Activated CD8-positive, alpha-beta T cell treated with anti-CD3 and anti-CD28 coated beads for 36 hours (primary cell): ENCODE measurements at regions not wholly inside any gene's neighbourhood (a gene's known extent, or its start where the extent isn't known, plus 50 kb on each side); places are given as distances from the start of the nearest gene placed in this dataset.

Source experiments
- ATAC-seq: fragments of 200-7000 bp; cut with Tn5 transposase; one replicate; pipeline ENCODE4 v1.10.0; 2021; ENCODE audit warnings: mild to moderate bottlenecking, moderate library complexity
- CTCF ChIA-PET: fragments of 350-600 bp; sonication (Branson Sonifier 250); formaldehyde crosslinking; loops from one replicate; lab custom pipeline; 2021; ENCODE audit warnings: antibody characterized with exemption; lab: Charles Lee
- POLR2A ChIA-PET: fragments of 350-600 bp; sonication (Branson Sonifier 250); formaldehyde crosslinking; loops from one replicate; lab custom pipeline; 2021; ENCODE audit warnings: antibody characterized with exemption; lab: Charles Lee
- DNase-seq: peaks from one replicate; pipeline ENCODE4 v3.0.0-alpha.2; 2020
- H3K27ac Mint-ChIP-seq: one replicate; pipeline ENCODE4 v1.8.0; 2021; ENCODE audit warnings: mild to moderate bottlenecking, mixed read lengths
- H3K27me3 Mint-ChIP-seq: one replicate; pipeline ENCODE4 v1.8.0; 2021; ENCODE audit warnings: mixed read lengths
- H3K36me3 Mint-ChIP-seq: one replicate; pipeline ENCODE4 v1.8.0; 2021; ENCODE audit warnings: low read depth, mixed read lengths
- H3K4me1 Mint-ChIP-seq: one replicate; pipeline ENCODE4 v1.8.0; 2021; ENCODE audit warnings: low read depth, mixed read lengths
- H3K4me3 Mint-ChIP-seq: one replicate; pipeline ENCODE4 v1.8.0; 2021; ENCODE audit warnings: mild to moderate bottlenecking, moderate library complexity, mixed read lengths
- H3K9me3 Mint-ChIP-seq: one replicate; pipeline ENCODE4 v1.8.0; 2021; ENCODE audit warnings: mixed read lengths
- intact Hi-C: fragments of 100-400 bp; cut with micrococcal nuclease; formaldehyde crosslinking; loops from one replicate; pipeline ENCODE4 v1.10.0; 2022
- TF ChIP-seq, protein P1 (sequence below): fragments of 200-600 bp; IDR thresholded peaks from one replicate; pipeline ENCODE4 v1.8.0; 2022; ENCODE audit warnings: antibody characterized with exemption, mild to moderate bottlenecking

DNA sequence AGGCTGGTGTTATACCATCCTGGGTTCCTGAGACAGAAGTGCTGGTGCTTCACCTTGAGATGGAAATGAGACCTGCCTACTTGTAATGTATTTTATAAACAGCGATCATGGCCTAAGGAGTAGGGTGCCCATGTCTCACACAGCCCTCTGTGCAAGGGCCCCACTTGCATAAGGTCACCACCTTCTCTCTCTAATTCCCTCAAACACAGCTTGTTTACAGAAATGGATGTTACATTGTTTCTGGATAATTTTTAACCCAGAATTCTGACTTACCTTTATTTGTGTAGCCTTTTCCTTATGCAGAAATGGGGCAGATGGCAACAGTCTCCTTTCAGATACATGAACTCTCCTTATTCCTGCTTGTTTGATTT, 95.1 kb upstream of the UMPS start:
- ChIA-PET CTCF (no interaction called here), POLR2A (no interaction called here)
- Mint-ChIP-seq H3K9me3 (peaks cover 2% of the 10 kb centered on the region), H3K27me3 (peaks cover 21% of the 10 kb centered on the region), H3K27ac (no peak overlapping the region), H3K36me3 (no peaks in the 10 kb centered on the region), H3K4me3 (no peak overlapping the region), H3K4me1 (peaks cover 23% of the 10 kb centered on the region)
- TF ChIP-seq, protein P1, sequence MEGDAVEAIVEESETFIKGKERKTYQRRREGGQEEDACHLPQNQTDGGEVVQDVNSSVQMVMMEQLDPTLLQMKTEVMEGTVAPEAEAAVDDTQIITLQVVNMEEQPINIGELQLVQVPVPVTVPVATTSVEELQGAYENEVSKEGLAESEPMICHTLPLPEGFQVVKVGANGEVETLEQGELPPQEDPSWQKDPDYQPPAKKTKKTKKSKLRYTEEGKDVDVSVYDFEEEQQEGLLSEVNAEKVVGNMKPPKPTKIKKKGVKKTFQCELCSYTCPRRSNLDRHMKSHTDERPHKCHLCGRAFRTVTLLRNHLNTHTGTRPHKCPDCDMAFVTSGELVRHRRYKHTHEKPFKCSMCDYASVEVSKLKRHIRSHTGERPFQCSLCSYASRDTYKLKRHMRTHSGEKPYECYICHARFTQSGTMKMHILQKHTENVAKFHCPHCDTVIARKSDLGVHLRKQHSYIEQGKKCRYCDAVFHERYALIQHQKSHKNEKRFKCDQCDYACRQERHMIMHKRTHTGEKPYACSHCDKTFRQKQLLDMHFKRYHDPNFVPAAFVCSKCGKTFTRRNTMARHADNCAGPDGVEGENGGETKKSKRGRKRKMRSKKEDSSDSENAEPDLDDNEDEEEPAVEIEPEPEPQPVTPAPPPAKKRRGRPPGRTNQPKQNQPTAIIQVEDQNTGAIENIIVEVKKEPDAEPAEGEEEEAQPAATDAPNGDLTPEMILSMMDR, result no peak
- ATAC-seq (no peak), DNase-seq (no peak)
- intact Hi-C loops, result no loop called here

DNA sequence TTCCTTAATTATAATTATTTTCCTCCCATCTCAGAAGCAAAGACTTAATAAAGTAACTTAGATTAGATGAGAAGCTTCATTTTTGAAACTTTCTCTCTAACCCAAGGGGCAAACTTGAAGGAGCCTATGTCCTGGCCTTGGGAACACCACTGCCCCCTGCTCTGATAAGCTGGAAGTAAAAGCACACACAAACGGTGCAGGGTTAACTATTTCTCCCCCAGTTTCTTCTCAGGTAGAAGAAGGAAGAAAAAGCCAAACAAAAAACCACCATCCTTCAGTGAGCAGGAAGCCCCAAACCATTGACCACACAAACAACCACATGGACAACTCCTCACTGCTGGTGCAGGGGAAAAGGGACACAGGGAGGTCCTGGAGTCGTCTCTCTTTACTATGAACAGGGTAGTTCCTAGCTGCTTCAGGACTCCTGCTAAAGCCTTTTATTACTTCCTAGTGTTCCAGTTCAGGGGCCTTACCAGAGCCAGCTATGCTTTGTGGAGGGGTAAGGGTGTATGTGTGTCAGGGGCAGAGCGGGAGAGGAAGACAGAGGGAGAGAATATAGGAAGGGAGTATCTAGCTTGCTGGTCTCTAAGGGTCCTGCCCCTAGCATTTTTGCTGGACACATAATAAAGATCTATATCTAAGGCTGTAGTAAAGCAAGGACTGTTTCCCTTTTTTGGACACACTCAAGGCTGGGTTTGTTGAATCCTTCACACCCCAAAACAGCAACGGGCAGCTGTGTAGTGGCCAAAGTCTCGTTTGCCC, 94.0 kb upstream of the UMPS start:
- ChIA-PET CTCF (interaction anchor here (0.9 to 2.9 kb wide), 2 partner anchors 52 to 77 kb away, joined by 3 to 14 read pairs; no protein-coding TSS in a partner anchor), POLR2A (no interaction called here)
- DNase-seq (no peak), ATAC-seq (no peak)
- Mint-ChIP-seq H3K27me3 (peaks cover 16% of the 10 kb centered on the region), H3K9me3 (peaks cover 2% of the 10 kb centered on the region), H3K4me3 (no peak overlapping the region), H3K27ac (no peak overlapping the region), H3K36me3 (no peaks in the 10 kb centered on the region), H3K4me1 (peaks cover 34% of the 10 kb centered on the region)
- TF ChIP-seq, protein P1, result no peak
- intact Hi-C loops, result no loop called here

DNA sequence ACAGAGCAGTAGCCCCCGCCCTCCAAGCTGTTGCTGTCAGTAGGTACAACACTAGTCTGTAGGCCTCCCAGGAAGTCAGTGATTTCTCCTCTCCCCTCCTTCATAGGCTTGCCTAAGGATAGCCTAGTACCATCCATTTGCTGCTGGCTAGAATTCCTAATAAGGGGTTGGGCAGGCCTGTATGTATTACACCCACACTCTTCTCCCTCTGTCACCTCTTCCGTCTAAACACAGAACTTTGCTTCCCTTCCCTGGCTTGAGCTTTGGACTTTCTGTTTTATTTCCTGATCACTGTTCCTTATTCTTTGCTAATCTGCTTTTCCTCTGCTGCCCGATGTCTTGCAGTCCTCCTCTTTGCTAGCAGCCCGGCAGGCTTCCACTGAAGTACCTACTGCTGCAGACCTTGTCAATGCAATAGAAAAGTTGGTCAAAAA, 93.4 kb upstream of the UMPS start:
- ATAC-seq (no peak), DNase-seq (no peak)
- Mint-ChIP-seq H3K4me3 (no peak overlapping the region), H3K4me1 (peaks cover 36% of the 10 kb centered on the region), H3K27me3 (peaks cover 12% of the 10 kb centered on the region), H3K9me3 (peaks cover 2% of the 10 kb centered on the region), H3K27ac (no peak overlapping the region), H3K36me3 (no peaks in the 10 kb centered on the region)
- POLR2A ChIA-PET, result no interaction called here
- intact Hi-C loops, result no loop called here
- TF ChIP-seq, protein P1, result no peak
- CTCF ChIA-PET, result interaction anchor here (0.9 to 2.9 kb wide), 2 partner anchors 52 to 78 kb away, joined by 3 to 14 read pairs; no protein-coding TSS in a partner anchor

DNA sequence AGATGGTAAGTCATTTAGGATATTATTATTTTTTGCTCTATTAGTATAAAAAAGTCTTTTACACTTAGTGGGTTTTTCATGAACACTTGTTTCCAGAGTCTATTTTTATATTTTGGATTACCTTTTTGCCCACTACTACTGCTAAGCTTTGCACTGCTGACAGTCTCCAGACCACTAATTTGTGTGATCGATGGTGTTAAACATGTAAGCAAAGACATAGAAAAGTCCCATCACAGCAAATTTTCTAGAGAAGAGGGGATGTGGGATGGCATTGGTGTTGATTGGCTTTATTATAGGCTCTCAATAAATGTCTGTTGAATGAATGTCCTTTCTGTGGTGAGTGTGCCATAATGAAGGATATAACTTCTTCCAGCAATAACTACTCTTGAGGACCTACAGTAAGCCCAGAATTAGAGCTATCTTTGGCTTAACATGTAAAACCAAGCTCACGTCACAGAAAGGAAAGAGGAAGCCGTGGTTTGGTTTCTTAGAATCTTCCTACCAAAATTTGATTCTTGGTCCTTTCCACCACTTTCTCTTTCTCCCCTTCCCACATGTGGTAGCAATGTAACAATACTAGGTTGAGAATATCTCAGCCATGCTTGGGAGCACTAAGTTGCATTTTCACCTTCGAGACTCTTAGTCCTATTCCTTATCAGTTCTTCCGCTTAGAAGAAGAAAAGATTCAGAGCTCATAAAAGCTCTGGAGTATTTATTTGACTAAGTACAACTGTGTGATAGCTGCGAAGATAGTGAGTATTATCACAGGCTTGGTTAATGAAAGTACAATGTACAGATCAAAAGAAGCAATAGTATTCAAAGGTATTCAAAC, 90.6 kb upstream of the UMPS start:
- ChIA-PET POLR2A (interaction anchor here (0.7 to 2.0 kb wide), 3 partner anchors 12 to 48 kb away, joined by 3 to 10 read pairs (median 3); no protein-coding TSS in a partner anchor), CTCF (interaction anchor here (0.9 to 3.5 kb wide), 6 partner anchors 12 to 74 kb away, joined by 3 to 18 read pairs (median 3); no protein-coding TSS in a partner anchor)
- Mint-ChIP-seq H3K27ac (peak overlapping the region; percentile 79), H3K27me3 (peaks cover 12% of the 10 kb centered on the region), H3K9me3 (peaks cover 2% of the 10 kb centered on the region), H3K36me3 (no peaks in the 10 kb centered on the region), H3K4me3 (peak overlapping the region; percentile 34), H3K4me1 (peaks cover 36% of the 10 kb centered on the region)
- ATAC-seq, result peak; percentile 94
- DNase-seq, result peak; percentile 56
- TF ChIP-seq, protein P1, result no peak
- intact Hi-C loops, result no loop called here
